Mammary epithelial cell (primary cell): ENCODE measurements at regions not wholly inside any gene's neighbourhood (a gene's known extent, or its start where the extent isn't known, plus 50 kb on each side); places are given as distances from the start of the nearest gene placed in this dataset.
"Not testable (repeated sequence)": the region's sequence is repeated elsewhere in the genome, so short reads cannot be mapped to it uniquely, and the experiment has no call there.

ENCODE experiments used
- CTCF ChIP-seq, 2 donors: IDR thresholded peaks in 1 of 2; conservative IDR thresholded peaks in 1 of 2; 2 replicates each; pipeline ENCODE4 v1.5.1; 2011 to 2012; ENCODE audit warnings: inconsistent platforms in 2 of 2, low read length in 2 of 2, mild to moderate bottlenecking in 2 of 2, control low read depth in 1 of 2, low read depth in 1 of 2; ENCODE audit not compliant: insufficient read depth in 1 of 2; ENCODE audit errors: extremely low read depth in 1 of 2
- EZH2 ChIP-seq: IDR thresholded peaks from 2 replicates; pipeline ENCODE4 v1.6.1; 2012; ENCODE audit warnings: low read length, inconsistent platforms, borderline replicate concordance

DNA sequence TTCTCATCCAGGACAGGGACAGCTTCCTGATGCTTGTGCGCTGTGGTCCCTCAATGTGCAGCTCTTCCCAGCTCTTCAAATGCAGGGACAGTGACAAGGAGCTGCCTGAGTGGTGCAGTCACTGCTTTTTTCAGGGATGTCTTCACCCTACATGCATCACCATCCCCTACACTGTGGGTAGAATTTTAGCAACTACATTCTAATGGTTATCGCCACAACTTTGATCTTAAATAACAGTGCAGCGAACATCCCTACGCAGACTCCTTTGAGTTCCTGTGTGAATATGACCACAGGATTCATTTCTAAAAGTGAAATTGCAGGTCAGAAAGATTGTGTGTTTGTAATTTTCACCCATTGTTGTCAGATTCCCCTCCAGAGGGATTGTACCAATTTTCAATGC lies 90.9 kb downstream of the GGTLC2 start:
- TF ChIP-seq CTCF (conservative IDR thresholded peaks at IDR 0.05 in 1 of 2, IDR thresholded peaks at IDR 0.05 in 1 of 2; ENCODE audit: extremely low read depth in 1 of 2, insufficient read depth in 1 of 2, low read depth in 1 of 2, low read length in 2 of 2); EZH2: not testable (repeated sequence)
